ENCODE measurements at regions not wholly inside any gene's neighbourhood (a gene's known extent, or its start where the extent isn't known, plus 50 kb on each side); places are given as distances from the start of the nearest gene placed in this dataset.

DNA sequence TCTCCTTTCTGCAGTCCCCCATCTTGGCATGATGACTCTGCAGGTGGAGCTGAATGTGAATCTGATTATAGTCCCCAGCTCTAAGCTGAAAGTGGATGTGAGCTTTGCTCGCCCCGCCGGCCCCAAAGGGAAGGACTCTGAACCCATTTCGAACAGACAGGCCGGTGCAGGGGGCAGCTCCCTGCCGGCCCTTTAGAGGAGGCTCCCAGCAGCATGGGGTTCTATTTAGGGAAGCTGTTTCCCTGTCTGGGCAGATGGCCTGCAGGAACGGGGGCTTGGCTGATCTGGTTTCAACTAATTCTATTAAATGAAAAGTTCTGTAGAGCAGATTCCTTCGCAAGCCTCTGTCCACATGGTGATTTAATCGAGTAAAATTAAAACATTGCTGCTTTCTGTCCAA is 104.8 kb upstream of the MSX1 start:
- TF ChIP-seq, protein P1, sequence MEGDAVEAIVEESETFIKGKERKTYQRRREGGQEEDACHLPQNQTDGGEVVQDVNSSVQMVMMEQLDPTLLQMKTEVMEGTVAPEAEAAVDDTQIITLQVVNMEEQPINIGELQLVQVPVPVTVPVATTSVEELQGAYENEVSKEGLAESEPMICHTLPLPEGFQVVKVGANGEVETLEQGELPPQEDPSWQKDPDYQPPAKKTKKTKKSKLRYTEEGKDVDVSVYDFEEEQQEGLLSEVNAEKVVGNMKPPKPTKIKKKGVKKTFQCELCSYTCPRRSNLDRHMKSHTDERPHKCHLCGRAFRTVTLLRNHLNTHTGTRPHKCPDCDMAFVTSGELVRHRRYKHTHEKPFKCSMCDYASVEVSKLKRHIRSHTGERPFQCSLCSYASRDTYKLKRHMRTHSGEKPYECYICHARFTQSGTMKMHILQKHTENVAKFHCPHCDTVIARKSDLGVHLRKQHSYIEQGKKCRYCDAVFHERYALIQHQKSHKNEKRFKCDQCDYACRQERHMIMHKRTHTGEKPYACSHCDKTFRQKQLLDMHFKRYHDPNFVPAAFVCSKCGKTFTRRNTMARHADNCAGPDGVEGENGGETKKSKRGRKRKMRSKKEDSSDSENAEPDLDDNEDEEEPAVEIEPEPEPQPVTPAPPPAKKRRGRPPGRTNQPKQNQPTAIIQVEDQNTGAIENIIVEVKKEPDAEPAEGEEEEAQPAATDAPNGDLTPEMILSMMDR (IDR thresholded peaks at IDR 0.05; ENCODE audit: poor library complexity) = no peak
- no peak for TF ChIP-seq EZH2phosphoT487 (IDR thresholded peaks at IDR 0.05; ENCODE audit: low read depth, severe bottlenecking, unreplicated experiment)

All from hepatocyte (in vitro differentiated cells).